ENCODE measurements at regions not wholly inside any gene's neighbourhood (a gene's known extent, or its start where the extent isn't known, plus 50 kb on each side); places are given as distances from the start of the nearest gene placed in this dataset.

DNA sequence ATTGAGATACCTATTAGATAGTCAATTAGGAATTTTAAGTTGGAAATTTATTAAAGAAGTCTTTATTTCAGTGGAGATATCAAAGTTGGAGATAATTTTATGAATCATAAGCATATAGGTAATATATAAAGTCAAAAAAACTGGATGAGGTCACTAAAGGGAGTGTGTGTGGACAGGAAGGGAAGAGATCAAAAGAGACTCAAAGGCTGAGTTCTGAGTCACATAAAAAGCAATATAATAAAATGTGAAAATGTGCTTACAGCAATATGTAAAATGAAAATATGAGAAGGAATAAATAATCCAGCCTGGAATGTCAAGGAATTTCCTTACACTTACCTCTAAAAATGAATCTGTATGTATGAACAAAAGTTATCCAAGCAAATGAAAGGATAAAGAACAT, 583.3 kb upstream of the SORCS1 start:
- TF ChIP-seq TP53 (CRISPR knock-in tag; IDR thresholded peaks at IDR 0.05) (no peak), TEAD4 (CRISPR knock-in tag; IDR thresholded peaks at IDR 0.05) (no peak), TCF7 (CRISPR knock-in tag; IDR thresholded peaks at IDR 0.05; ENCODE audit: low read depth) (no peak), TEAD1 (CRISPR knock-in tag; IDR thresholded peaks at IDR 0.05) (no peak), NR1H2 (CRISPR knock-in tag; IDR thresholded peaks at IDR 0.05) (no peak), RELA (CRISPR knock-in tag; IDR thresholded peaks at IDR 0.05; ENCODE audit: borderline replicate concordance) (no peak), CREM (CRISPR knock-in tag; IDR thresholded peaks at IDR 0.05) (no peak), ZNF423 (CRISPR knock-in tag; IDR thresholded peaks at IDR 0.05) (no peak), ZNF121 (CRISPR knock-in tag; IDR thresholded peaks at IDR 0.05) (no peak), NR2C2 (CRISPR knock-in tag; IDR thresholded peaks at IDR 0.05) (no peak)
- TF ChIP-seq, protein P1, sequence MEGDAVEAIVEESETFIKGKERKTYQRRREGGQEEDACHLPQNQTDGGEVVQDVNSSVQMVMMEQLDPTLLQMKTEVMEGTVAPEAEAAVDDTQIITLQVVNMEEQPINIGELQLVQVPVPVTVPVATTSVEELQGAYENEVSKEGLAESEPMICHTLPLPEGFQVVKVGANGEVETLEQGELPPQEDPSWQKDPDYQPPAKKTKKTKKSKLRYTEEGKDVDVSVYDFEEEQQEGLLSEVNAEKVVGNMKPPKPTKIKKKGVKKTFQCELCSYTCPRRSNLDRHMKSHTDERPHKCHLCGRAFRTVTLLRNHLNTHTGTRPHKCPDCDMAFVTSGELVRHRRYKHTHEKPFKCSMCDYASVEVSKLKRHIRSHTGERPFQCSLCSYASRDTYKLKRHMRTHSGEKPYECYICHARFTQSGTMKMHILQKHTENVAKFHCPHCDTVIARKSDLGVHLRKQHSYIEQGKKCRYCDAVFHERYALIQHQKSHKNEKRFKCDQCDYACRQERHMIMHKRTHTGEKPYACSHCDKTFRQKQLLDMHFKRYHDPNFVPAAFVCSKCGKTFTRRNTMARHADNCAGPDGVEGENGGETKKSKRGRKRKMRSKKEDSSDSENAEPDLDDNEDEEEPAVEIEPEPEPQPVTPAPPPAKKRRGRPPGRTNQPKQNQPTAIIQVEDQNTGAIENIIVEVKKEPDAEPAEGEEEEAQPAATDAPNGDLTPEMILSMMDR (IDR thresholded peaks at IDR 0.05) = no peak
- TF ChIP-seq, protein P2, sequence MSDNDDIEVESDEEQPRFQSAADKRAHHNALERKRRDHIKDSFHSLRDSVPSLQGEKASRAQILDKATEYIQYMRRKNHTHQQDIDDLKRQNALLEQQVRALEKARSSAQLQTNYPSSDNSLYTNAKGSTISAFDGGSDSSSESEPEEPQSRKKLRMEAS (CRISPR knock-in tag; IDR thresholded peaks at IDR 0.05) = no peak

All from WTC11 (cell line).